ENCODE measurements at regions not wholly inside any gene's neighbourhood (a gene's known extent, or its start where the extent isn't known, plus 50 kb on each side); places are given as distances from the start of the nearest gene placed in this dataset.

- no peak for TF ChIP-seq CTCF (IDR thresholded peaks at IDR 0.05; ENCODE audit: low read depth, low read length)
- no peak for TF ChIP-seq POLR2A (IDR thresholded peaks at IDR 0.05; ENCODE audit: extremely low read depth, insufficient read length)
- no peak for TF ChIP-seq MYC (IDR thresholded peaks at IDR 0.05; ENCODE audit: low read depth, low read length)
Measured at GRCh38 chr5:26828294-26828693, 210.1 kb downstream of the CDH9 start.

Measured in NB4 (cell line).